Tibial nerve (tissue), 4 donors: ENCODE measurements at regions not wholly inside any gene's neighbourhood (a gene's known extent, or its start where the extent isn't known, plus 50 kb on each side); places are given as distances from the start of the nearest gene placed in this dataset.

ENCODE experiments used
- DNase-seq, 2 donors: peaks; one replicate each; pipeline ENCODE4 v3.0.0-alpha.2; 2019; ENCODE audit warnings: low spot score in 2 of 2
- H3K27ac ChIP-seq, 4 donors: fragments of 200-600 bp; sonication (generic) in 3 of 4; one replicate each; pipeline ENCODE4 v1.5.1; 2017 to 2019; ENCODE audit warnings: mild to moderate bottlenecking in 1 of 4
- H3K27me3 ChIP-seq, 2 donors: fragments of 200-600 bp; sonication (generic) in 1 of 2; one replicate each; pipeline versions ENCODE4 v1.5.1 to v1.6.0; 2017 to 2019
- H3K36me3 ChIP-seq, 3 donors: fragments of 200-600 bp; sonication (generic); one replicate each; pipeline ENCODE4 v1.5.1; 2018 to 2019
- H3K4me1 ChIP-seq, 4 donors: fragments of 200-600 bp; sonication (generic) in 3 of 4; one replicate each; pipeline ENCODE4 v1.5.1; 2017 to 2019
- H3K4me3 ChIP-seq, 4 donors: fragments of 200-600 bp; sonication (generic) in 3 of 4; one replicate each; pipeline ENCODE4 v1.5.1; 2017 to 2019; ENCODE audit warnings: mild to moderate bottlenecking in 1 of 4, moderate library complexity in 1 of 4
- H3K9me3 ChIP-seq, 4 donors: fragments of 200-600 bp; sonication (generic) in 3 of 4; one replicate each; pipeline ENCODE4 v1.5.1; 2017 to 2019
- EP300 ChIP-seq, 2 donors: sonication (generic); formaldehyde crosslinking; IDR thresholded peaks; one replicate each; pipeline ENCODE4 v1.6.1; 2017; ENCODE audit warnings: antibody characterized with exemption in 2 of 2, mild to moderate bottlenecking in 1 of 2
- POLR2A ChIP-seq, 2 donors: fragments of 450-650 bp; IDR thresholded peaks; one replicate each; pipeline ENCODE4 v1.6.1; 2017; ENCODE audit warnings: antibody characterized with exemption in 2 of 2, mild to moderate bottlenecking in 2 of 2, moderate library complexity in 2 of 2
- WGBS, 2 donors: methylation state at CpG; one replicate each; pipeline ENCODE4 v1.1.5; 2018; 5-methylcytosine and 5-hydroxymethylcytosine counted together
- TF ChIP-seq, protein P1 (sequence below), 5 experiments: fragments of 200-600 bp in 3 of 5; fragments of 450-650 bp in 2 of 5; sonication (generic) in 3 of 5; IDR thresholded peaks; one replicate each; pipeline ENCODE4 v1.5.1; 2016 to 2019; ENCODE audit warnings: antibody characterized with exemption in 5 of 5, mild to moderate bottlenecking in 3 of 5, moderate library complexity in 2 of 5

DNA sequence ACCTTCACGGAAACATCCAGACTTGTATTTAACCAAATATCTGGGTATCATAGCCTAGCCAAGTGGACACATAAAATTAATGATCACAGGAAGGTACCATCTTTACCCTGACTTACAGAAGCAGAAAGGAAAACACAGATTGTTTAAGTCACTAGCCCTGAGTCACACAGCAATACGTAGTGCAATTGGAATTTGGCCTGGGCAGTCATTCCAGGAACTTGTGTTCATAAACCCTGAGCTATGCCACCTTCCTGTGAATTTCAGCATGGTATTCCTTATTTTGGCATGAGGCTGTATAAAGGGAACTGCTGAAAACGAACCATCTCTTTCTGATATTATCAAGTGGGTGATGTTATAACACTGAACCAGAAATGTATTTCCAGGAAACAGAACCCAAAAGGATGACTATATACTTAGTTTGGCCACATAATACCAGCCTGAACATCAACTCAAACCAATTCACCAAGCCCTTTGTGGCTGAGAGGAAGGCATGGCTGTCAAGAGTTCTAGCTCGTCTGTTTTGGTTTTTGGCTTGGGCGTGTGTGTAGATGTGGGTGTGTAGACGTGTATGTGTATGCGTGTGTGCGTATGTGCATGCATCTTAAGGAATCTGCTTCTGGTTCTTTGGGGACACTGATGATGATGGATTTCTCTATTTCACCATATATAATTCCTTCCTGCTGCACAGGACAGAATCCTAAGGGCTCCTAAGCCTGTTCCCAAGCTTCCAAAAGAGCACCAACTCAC is 533.4 kb upstream of the ID2 start:
- Histone ChIP-seq H3K4me1 (no peaks in the 10 kb centered on the region), H3K27me3 (no peaks in the 10 kb centered on the region), H3K27ac (no peak overlapping the region), H3K36me3 (no peaks in the 10 kb centered on the region), H3K4me3 (no peak overlapping the region), H3K9me3 (no peaks in the 10 kb centered on the region)
- no peak for DNase-seq
- WGBS, 2 donors = 86 to 89% methylated on average over 8 of the region's 8 CpGs
- TF ChIP-seq POLR2A (IDR thresholded peaks at IDR 0.05) = no peak
- no peak for TF ChIP-seq EP300 (IDR thresholded peaks at IDR 0.05)
- TF ChIP-seq, protein P1, sequence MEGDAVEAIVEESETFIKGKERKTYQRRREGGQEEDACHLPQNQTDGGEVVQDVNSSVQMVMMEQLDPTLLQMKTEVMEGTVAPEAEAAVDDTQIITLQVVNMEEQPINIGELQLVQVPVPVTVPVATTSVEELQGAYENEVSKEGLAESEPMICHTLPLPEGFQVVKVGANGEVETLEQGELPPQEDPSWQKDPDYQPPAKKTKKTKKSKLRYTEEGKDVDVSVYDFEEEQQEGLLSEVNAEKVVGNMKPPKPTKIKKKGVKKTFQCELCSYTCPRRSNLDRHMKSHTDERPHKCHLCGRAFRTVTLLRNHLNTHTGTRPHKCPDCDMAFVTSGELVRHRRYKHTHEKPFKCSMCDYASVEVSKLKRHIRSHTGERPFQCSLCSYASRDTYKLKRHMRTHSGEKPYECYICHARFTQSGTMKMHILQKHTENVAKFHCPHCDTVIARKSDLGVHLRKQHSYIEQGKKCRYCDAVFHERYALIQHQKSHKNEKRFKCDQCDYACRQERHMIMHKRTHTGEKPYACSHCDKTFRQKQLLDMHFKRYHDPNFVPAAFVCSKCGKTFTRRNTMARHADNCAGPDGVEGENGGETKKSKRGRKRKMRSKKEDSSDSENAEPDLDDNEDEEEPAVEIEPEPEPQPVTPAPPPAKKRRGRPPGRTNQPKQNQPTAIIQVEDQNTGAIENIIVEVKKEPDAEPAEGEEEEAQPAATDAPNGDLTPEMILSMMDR (IDR thresholded peaks at IDR 0.05) = no peak

DNA sequence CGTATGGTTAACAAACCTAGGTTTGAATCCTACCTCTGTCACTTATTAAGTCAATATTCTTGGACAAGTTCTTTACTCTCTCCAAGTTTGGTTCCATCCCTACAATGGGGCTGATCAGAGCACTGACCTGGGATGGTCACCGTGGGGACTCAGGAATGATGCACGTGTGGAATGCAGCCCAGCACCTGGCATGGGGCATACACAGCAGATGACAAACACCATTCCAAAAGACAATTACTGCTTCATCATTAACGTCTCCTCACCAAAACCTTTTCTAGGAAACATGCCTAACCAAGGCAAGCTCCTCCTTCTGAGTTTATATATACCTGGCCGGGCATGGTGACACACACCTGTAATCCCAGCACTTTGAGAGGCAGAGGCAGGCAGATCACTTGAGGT is 532.9 kb upstream of the ID2 start:
- Histone ChIP-seq H3K4me3 (no peak overlapping the region), H3K27ac (no peak overlapping the region), H3K9me3 (no peaks in the 10 kb centered on the region), H3K4me1 (no peaks in the 10 kb centered on the region), H3K36me3 (no peaks in the 10 kb centered on the region), H3K27me3 (no peaks in the 10 kb centered on the region)
- TF ChIP-seq EP300 (IDR thresholded peaks at IDR 0.05) (no peak), POLR2A (IDR thresholded peaks at IDR 0.05) (no peak)
- TF ChIP-seq, protein P1 (IDR thresholded peaks at IDR 0.05) = no peak
- no peak for DNase-seq
- WGBS, 2 donors = 79 to 83% methylated on average over 5 of the region's 5 CpGs

DNA sequence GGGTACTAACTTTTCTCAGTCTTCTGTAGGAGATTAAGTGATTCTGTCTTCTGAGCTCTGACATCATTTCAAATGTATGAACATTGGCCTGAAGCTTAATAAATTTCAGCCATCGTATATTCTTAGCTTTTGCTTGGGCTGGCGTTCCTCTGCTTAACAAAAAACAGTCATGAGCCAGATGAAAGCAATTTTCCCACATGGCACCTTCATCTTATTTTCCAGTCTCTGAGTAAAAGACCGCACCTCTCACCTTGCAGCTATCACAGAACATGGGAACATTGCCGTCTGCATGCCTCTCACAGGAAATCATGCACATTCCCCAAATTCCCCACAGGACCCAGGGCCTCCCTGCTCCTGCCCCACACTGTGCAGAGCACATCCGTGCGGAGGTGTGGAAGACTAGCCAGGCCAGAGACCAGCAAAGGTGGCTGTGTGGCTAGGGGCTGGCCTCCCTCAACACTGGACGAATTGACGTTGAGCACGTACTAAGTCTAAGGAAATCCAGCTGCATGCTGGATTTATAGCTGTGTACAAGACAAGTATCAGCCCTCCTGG is 531.8 kb upstream of the ID2 start:
- WGBS, 2 donors = 59 to 68% methylated on average over 9 of the region's 9 CpGs
- no peak for DNase-seq
- Histone ChIP-seq H3K9me3 (no peaks in the 10 kb centered on the region), H3K4me3 (no peak overlapping the region), H3K4me1 (no peaks in the 10 kb centered on the region), H3K27me3 (no peaks in the 10 kb centered on the region), H3K27ac (no peak overlapping the region), H3K36me3 (no peaks in the 10 kb centered on the region)
- TF ChIP-seq, protein P1 (IDR thresholded peaks at IDR 0.05) = no peak
- TF ChIP-seq POLR2A (IDR thresholded peaks at IDR 0.05) = no peak
- no peak for TF ChIP-seq EP300 (IDR thresholded peaks at IDR 0.05)

DNA sequence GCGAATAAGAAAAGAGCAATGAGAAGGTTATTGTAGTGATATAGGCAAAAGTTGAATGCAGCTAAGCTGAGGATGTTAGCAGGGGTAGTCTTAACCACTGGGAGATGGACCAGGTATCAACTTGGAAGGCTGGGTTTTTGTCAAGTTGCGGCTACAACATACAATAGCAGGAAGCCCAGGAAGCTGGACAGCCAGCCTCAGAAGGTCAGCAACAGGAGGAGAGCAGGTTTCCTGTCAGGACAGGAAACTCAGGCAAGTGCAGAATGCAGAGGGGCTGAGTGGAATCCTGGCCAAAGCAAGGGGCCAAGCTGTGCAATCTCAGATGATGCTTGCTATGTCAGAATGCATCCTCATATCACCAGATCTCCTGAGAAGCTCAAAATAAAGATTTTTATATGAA is 530.0 kb upstream of the ID2 start:
- no peaks in the 10 kb centered on the region for H3K27me3 ChIP-seq
- 89 to 92% methylated on average over 2 of the region's 2 CpGs for WGBS, 2 donors
- no peak for DNase-seq
- TF ChIP-seq EP300 (IDR thresholded peaks at IDR 0.05) (no peak), POLR2A (IDR thresholded peaks at IDR 0.05) (no peak)
- TF ChIP-seq, protein P1 (IDR thresholded peaks at IDR 0.05) = no peak
- H3K27ac ChIP-seq = no peak overlapping the region
- H3K4me3 ChIP-seq = no peak overlapping the region
- no peaks in the 10 kb centered on the region for H3K4me1 ChIP-seq
- no peaks in the 10 kb centered on the region for H3K9me3 ChIP-seq
- H3K36me3 ChIP-seq = no peaks in the 10 kb centered on the region

DNA sequence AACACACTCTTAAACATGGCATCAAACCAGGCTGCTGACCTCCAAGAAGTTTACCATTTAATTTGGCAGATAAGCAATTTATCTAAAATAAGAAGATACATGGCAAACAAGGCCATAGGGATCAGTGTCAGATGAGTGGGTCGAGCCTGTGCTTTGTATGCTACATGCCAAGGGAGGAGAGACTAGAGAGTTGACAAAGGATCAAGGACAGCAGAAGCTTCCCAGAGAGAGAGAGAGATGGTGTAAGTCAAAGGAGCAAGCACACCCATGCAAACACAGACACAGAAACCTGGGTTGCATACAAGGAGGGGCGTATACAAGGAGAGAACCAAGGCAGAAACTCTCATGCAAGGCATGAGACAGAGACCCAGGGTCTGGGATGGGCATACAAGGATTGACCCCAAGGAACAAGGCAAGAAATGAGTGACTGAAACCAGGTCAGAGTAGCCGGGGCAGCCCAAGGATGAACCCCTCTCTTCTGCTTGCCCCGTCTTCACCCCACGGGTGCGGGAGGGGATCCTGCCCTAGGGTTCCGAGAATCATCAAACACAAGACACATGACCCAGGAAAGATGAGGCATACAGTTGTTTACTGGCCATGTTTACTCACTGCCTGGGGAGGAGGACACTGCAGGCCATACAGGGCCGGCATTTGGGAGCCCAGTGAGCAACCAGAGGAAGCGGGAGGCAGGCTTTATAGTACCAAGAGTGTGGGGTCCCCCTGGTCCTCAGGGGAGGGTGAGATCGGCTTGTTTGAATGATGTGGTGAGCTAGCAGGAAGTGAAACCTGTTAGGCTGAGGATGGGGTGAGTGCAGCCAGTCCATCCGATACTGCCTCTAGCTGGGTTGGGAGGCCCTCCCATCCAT is 529.2 kb upstream of the ID2 start:
- no peak for DNase-seq
- Histone ChIP-seq H3K9me3 (no peaks in the 10 kb centered on the region), H3K27me3 (no peaks in the 10 kb centered on the region), H3K4me1 (no peaks in the 10 kb centered on the region), H3K36me3 (no peaks in the 10 kb centered on the region), H3K27ac (no peak overlapping the region), H3K4me3 (no peak overlapping the region)
- TF ChIP-seq EP300 (IDR thresholded peaks at IDR 0.05) (no peak), POLR2A (IDR thresholded peaks at IDR 0.05) (no peak)
- TF ChIP-seq, protein P1 (IDR thresholded peaks at IDR 0.05) = no peak
- WGBS, 2 donors = 77 to 92% methylated on average over 11 of the region's 11 CpGs
